ENCODE measurements at regions not wholly inside any gene's neighbourhood (a gene's known extent, or its start where the extent isn't known, plus 50 kb on each side); places are given as distances from the start of the nearest gene placed in this dataset.
"Not testable (repeated sequence)": the region's sequence is repeated elsewhere in the genome, so short reads cannot be mapped to it uniquely, and the experiment has no call there.

DNA sequence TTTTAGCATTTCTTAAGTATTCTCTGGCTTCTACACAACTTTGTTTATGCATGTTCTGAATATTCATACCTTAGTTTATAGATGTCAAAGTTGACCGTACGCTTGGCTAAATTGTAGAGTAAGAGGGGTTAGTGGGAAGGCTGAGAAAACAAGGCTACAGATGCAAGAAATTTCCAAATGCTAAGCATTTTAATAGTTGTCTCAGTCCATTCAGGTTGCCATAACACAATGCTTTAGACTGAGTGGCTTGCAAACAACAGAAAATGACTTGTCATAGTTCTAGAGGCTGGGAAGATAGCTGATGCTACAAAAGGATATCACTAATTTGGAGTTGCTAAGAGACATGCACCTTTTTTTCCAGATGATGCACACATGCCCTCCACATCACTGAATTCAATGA, 53.0 kb upstream of the C1QTNF3 start:
- DNase-seq = not testable (repeated sequence)

DNA sequence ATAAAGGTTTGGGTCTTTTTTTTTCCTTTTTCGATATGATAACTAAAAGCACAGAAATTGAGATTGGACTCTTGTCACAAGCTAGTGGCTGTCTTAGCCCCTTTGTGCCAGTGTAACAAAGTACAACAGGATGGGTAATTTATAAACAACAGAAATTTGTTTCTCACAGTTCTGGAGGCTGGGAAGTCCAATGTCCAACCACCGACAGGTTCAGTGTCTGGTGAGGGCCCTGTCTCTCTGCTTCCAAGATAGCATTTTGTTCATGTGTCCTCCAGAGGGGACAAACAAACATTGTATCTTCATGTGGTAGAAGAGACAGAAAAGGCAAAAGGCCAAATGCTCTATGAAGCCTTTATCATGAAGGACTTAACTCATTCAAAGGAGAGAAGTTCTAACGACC, 56.9 kb upstream of the C1QTNF3 start:
- not testable (repeated sequence) for DNase-seq

DNA sequence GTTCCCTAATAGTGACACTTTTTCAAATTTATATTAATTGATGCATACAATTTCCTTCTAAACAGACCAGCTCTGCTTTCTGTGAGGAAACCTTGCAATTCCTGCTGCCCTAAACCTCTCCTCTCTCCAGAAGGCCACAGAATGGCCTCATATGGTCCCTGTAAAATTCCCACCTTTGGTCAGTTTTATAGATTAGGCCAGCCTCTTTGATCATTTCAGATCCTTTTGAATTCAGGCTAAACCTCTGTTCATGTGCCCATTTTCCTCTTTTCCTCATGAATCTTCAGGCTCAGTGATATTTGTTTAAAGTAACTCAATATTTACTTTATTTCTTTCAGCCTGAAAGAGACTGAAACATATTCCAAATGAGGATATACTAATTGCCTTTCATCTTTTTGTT, 58.6 kb upstream of the C1QTNF3 start:
- DNase-seq = not testable (repeated sequence)

DNA sequence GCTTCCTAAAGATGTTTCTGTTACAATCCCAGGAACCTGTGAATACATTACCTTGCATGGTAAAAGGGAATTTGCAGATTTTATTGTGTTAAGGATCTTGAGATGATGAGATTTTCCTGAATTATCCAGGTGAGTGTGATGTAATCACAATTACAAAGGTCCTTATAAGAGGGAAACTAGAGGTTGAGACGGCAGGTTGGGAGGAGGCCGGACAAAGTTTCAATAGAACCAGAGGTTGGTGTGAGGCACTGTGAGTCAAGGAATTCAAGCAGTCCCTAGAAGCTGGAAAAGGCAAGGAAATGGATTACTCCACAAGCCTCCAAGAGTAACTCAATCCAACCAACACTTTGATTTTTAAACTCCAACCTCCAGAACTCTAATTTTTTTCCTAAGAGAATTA, 65.9 kb upstream of the C1QTNF3 start:
- not testable (repeated sequence) for DNase-seq

DNA sequence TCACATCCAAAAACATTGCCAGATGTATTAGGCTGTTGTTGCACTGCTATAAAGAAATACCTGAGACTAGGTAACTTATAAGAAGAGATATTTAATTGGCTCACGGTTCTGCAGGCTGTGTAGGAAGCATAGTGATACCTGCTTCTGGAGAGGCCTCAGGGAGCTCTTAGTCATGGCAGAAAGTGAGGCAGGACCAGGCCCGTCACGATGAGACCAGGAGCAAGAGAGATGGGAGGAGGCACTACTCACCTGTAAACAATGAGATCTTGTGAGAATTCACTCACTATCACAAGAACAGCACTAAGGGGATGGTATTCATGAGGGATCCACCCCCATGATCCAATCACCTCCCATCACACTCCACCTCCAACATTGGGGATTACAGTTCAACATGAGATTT, 81.3 kb upstream of the C1QTNF3 start:
- DNase-seq = not testable (repeated sequence)

DNA sequence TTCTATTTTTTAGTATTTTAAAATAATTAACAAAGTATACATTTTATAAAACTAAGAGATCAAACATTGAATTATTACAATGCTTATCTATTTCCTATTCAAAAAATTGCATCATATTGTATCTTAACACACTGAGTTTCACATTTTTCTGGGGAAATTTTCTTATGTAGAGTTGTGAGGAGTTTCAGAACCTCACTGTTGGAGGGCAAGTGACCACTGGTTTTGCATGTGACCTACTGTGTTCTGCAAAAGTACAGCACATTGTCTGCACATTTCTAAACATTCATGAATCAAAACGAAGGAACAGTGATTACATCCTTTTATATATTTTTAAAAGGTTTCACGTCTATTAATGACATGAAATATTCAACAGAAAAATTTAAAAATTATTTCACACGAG, 82.3 kb upstream of the C1QTNF3 start:
- not testable (repeated sequence) for DNase-seq

DNA sequence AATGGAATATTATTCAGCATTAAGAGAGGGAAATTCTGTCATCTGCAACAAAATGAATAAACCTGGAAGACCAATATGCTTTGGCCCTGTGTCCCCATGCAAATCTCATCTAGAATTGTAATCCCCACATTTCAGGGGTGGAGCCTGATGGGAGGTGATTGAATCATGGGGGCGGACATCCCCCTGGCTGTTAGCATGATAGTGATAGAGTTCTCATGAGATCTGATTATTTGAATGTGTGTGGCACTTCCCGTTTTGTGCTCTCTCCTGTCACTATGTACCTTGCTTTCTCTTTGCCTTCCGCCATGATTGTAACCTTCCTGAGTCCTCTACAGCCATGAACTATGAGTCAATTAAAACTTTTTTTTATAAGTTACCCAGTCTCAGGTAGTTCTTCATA, 83.7 kb upstream of the C1QTNF3 start:
- not testable (repeated sequence) for DNase-seq

DNA sequence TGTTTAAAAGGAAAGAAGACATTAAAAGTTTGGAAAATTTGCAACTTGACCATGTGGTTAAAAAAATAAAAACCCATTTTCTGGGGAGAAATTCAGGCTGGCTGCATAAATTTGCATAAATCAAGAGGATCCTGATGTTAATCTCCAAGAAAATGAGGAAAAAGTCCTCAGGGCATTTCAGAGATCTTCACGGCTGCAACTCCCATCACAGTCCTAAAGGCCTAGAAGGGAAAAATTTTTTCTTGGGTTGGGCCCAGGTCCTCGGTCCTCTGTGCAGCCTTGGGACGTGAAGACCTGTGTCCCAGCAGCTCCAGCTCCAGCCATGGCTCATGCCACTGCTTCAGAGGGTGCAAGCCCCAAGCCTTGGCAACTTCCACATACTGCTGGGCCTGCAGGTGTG, 84.8 kb upstream of the C1QTNF3 start:
- DNase-seq = not testable (repeated sequence)

DNA sequence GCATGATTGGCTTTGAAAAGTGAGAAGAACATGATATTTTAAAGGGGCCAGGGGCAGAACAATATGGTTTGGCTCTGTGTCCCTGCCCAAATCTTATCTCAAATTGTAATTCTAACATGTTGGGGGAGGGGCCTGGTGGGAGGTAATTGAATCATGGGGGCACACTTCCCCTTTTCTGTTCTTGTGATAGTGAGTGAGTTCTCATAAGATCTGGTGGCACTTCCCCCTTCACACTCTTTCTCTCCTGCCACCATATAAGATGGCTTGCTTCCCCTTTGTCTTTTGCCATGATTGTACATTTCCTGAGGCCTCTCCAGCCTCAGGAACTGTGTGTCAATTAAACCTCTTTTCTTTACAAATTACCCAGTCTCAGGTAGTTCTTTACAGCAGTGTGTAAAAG, 85.9 kb upstream of the C1QTNF3 start:
- DNase-seq = not testable (repeated sequence)

DNA sequence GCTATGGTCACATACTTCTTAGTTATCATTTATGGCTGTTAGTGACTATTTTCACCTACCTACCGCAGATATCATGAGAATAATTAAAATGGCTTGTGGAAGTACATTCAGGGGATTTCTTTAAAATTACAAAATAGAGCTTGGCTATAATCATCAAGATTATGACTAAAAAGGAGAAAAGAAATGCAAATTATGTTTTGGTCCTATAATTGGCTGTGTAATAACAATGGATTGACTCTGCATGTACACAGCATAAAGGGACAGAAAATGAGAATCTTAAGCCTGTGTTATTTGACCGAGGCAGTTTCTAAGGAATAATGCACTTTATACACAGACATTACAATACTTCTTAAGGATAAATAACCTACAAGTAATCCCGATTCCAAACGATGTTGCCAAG, 112.0 kb upstream of the C1QTNF3 start:
- not testable (repeated sequence) for DNase-seq

DNA sequence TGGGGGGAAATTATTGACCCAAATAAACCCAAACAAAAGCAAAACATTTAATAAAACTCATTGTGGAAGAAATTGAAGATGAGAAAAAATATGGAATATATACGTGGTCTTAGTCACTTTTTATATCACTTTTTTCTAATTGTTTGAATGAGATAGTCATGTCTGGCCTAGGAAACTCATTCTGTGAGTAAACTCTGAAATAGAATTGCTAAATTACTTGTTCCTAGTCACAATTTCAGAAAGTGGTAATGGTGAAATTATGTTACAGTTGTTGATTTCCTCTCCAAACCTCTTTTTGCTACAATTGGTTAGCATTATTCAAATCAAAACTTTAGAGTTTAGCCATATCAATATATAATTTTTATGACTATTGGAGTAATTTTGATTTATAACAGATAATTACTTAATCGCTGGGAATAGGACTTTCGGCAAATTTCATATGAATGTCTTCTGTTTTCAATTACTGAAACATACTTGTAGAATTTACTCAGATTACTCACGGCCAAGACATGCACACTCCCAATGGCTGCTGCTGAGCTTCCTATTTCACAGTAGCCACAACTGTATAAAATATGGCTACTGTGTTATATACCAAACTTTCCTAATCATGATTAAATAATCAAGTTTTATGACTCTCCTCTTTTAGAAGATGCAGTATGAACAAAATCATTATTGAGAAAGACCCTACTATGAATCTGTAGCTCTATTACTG, 113.8 kb upstream of the C1QTNF3 start:
- DNase-seq = not testable (repeated sequence)

DNA sequence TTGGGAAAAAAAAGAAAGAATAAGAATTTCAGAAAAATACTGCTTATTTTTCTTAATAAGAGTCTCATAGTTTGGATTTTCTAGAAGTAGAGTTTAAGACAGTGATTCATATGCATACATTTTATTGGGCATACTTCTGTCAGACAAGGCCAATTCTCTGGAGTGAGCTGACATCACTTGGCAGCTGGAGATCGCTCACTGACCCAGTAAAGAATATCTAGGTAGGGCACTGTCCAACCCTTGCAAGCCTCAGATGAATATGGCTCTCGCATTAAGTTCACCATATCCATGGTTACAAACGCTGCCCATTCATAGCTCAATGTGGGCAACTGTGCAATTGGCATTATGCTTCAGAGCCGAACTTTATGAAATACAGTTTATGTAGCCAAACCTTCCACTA, 117.9 kb upstream of the C1QTNF3 start:
- not testable (repeated sequence) for DNase-seq

DNA sequence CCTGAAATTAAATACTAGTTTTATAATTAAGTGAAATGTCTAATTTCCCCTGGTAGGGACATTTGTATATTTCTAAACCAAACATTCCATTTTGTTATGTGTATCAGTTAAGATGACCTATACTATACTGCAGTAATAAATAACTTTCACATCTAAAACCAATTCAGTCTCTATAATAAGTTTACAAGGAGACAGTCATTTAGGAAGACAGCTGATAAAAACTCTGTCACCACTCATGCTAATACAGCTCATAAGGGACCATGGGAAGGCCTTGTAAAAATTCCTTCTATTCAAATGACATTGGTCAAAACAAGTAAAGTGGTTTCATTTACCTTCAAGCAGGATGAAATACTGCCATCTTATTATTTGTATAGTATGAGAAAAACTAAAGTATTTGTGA, 128.4 kb upstream of the C1QTNF3 start:
- not testable (repeated sequence) for DNase-seq

DNA sequence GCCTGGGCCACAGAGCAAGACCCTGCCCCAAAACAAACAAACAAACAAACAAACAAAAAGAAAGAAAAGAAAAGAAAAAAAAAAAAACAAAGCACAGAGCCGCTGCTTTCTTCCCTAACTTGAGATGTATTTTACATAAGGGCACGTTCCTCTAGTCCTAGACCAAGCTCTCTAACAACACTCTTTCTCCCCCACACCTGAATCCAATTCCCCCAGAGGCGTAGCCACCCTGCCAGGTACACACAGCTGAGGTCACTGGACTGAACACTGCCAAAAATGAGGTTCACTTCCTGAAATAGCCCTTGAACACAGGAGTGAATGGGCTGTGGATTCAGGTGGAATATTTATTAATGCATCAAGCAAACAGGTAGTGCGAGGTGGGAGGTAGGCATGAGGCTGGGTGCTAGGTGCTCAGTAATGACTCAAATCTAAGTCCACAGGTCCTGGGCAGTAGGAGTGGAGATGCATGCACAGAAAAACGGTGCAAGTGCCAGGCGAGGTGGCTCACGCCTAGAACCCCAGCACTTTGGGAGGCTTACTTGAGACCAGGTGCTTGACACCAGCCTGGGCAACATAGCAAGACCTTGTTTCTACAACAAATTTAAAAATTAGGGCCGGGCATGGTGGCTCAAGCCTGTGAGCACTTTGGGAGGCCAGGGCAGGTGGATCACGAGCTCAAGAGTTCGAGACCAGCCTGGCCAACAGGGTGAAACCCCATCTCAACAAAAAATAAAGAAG, 136.6 kb upstream of the C1QTNF3 start:
- DNase-seq = not testable (repeated sequence)

DNA sequence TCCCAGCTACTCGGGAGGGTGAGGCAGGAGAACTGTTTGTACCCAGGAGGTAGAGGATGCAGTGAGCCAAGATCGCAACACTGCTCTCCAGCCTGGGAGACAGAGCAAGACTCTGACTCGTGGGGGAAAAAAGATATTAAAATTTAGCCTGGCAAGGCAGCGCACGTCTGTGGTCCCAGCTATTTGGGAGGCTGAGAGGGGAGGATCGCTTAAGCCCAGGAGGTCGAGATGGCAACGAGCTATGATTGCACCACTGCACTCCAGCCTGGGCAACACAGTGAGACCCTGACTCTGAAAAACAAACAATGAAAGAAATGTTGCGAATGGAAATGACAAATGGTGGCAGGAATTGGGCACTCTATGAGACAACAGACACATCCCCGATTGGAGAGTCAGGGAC, 137.2 kb upstream of the C1QTNF3 start:
- not testable (repeated sequence) for DNase-seq

DNA sequence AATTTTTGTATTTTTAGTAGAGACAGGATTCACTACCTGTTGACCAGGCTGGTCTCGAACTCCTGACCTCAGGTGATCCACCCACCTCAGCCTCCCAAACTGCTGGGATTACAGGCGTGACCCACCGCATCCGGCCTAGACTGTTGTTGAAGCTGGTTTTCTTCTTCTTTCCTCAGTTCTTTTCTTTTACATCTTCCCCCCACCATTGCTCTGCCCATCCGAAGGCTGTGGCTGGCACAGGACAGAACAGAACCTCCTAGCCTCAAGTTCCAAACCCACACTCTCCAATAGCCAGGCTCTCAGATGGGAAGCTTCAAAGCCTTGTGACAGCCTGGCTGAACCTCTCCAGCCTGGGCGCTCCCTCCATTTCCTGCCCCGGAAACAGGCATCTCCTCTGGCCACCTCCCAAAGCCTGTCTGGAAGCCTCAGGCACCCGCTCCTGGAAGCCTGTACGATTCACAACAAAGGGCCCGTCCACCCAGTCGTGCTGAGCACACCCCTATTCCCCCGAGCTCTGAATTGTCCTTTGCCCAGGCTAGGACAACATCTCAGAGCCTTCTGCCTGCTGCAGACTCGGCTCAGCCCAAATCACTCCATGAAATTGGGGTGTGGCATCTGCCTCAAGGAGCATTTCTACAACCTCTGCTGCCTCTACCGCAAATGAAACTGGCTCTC, 138.1 kb upstream of the C1QTNF3 start:
- DNase-seq = not testable (repeated sequence)

DNA sequence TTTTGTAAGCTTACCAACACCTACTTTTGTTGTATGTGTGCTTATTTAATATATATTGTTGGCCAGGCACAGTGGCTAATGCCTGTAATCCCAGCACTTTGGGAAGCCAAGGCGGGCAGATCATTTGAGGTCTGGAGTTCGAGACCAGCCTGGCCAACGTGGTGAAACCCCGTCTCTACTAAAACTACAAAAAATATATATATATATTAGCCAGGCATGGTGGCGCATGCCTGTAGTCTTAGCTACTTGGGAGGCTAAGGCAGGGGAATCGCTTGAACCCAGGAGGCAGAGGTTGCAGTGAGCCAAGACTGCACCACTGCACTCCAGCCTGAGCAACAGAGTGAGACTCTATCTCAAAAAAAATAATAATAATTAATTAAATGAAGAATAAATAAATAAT, 142.0 kb upstream of the C1QTNF3 start:
- not testable (repeated sequence) for DNase-seq

DNA sequence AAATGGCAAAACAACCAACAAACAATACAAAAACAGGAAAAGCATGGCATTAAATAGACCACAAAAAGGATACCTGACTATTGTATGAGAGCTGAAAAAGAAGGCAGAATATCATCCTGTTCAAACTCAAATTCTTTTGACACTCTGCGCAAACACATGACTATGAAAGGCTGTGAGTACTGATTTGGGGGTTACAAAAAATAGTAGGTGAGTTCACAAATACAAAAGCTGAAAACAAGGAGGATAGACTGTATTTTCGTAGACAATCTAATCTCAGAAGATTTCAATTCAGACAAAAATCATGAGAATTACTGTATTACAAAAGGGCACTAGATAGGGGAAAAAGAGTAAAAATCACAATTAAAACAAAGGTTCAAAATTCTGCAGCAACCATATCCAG, 142.6 kb upstream of the C1QTNF3 start:
- DNase-seq = not testable (repeated sequence)

DNA sequence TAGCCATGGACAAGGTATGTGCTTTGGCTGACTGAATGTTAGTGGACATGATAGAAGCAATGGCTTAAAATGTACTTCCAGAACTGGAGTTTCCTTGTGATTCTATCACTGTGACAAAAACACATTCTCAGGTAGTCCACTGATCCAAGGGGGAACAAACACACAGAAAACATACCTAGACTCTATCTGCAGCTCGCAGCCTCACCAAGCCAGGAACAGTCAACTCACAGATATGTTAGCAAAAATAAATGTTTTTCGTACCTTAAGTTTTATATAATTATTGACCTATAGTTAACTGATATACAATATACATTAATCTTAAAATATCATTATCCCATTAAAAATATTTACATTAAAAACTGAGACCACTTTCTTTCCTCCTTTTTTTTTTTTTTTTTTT, 143.1 kb upstream of the C1QTNF3 start:
- not testable (repeated sequence) for DNase-seq

DNA sequence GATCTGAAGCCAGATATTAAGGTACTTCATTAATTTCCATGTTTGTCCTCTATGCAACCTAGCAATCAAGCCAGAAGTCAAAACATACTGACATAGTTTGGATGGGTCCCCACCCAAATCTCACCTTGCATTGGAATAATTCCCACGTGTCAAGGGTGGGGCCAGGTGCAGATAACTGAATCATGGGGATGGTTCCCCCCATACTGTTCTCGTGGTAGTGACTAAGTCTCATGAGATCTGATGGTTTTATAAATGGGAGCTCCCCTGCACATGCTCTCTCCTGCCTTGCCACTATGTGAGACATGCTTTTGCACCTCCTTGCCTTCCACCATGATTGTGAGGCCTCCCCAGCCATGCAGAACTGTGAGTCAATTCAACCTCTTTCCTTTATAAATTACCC, 143.9 kb upstream of the C1QTNF3 start:
- DNase-seq = not testable (repeated sequence)

DNA sequence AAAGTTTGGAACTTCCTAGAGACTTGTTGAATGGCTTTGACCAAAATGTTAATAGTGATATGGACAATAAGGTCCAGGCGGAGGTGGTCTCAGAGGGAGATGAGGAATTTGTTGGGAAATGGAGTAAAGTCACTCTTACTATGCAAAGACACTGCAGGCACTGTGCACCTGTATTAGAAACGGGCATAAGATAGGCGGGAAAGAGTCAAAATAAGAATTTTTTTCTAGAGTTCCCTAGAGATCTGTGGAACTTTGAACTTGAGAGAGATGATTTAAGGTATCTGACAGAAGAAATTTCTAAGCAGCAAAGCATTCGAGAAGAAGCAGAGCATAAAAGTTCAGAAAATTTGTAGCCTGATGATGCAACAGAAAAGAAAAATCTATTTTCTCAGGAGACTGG, 144.4 kb upstream of the C1QTNF3 start:
- DNase-seq = not testable (repeated sequence)

DNA sequence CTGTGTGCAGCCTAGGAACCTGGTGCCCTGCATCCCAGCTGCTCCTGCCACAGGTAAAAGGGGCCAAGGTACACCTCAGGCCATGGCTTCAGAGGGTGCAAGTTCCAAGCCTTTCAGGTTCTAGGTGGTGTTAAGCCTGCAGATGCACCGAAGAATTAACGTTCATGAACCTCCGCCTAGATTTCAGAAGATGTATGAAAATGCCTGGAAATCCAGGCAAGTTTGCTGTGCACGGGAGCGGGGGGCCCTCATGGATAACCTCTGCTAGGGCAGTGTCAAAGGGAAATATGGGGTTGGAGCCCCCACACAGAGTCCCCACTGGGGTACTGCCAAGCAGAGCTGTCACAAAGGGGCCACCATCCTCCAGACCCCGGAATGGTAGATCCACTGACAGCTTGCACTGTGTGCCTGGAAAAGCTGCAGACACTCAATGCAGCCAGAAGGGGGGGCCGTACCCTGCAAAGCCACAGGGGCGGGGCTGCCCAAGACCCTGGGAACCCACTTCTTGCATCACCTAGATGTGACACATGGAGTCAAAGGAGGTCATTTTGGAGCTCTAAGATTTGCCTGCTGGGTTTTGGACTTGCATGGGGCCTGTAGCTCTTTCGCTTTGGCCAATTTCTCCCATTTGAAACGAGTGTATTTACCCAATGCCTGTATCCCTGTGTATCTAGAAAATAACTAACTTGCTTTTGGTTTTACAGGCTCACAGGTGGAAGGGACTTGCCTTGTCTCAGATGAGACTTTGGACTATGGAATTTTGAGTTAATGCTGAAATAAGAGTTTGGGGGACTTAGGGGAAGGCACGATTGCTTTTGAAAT, 145.2 kb upstream of the C1QTNF3 start:
- peak; percentile 58 for DNase-seq

DNA sequence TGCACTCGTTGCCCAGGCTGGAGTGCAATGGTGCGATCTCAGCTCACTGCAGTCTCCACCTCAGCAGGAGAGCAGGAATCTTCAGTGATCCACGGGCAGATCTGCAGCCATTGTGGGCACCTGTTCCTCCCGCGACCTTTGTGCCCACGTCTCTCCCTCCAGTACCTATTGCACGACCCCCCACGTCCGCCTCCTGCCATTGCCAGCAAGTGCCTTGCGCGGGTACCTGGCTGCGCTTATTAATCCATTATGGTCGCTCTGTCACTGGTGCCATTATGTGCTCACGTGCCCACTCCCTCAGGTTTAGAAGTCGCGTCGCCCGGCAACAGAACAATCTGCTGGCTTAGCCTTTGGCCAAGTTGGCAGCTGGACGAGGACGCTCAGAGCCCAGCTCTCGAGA, 146.2 kb upstream of the C1QTNF3 start:
- not testable (repeated sequence) for DNase-seq
